Neutrophil (primary cell): ENCODE measurements at regions not wholly inside any gene's neighbourhood (a gene's known extent, or its start where the extent isn't known, plus 50 kb on each side); places are given as distances from the start of the nearest gene placed in this dataset.

ENCODE experiments used
- H3K27ac ChIP-seq: fragments of 200-600 bp; sonication (generic); 2 replicates; pipeline ENCODE4 v1.5.1; 2016; ENCODE audit warnings: mild to moderate bottlenecking, moderate library complexity
- H3K27me3 ChIP-seq: fragments of 200-600 bp; sonication (generic); 2 replicates; pipeline ENCODE4 v1.6.0; 2016; ENCODE audit warnings: mild to moderate bottlenecking
- H3K36me3 ChIP-seq: fragments of 200-600 bp; sonication (generic); 2 replicates; pipeline ENCODE4 v1.5.1; 2017
- H3K4me1 ChIP-seq, 2 experiments: fragments of 200-600 bp in 1 of 2; sonication (generic) in 1 of 2; 1 replicate in 1 of 2; 2 replicates in 1 of 2; pipeline versions ENCODE4 v1.5.1 to v1.6.1; 2013 to 2016; ENCODE audit warnings: low read depth in 1 of 2, low read length in 1 of 2, mild to moderate bottlenecking in 1 of 2, moderate library complexity in 1 of 2; ENCODE audit not compliant: control insufficient read depth in 1 of 2, insufficient read depth in 1 of 2
- H3K4me3 ChIP-seq, 2 experiments: fragments of 200-600 bp in 1 of 2; sonication (generic) in 1 of 2; 1 replicate in 1 of 2; 2 replicates in 1 of 2; pipeline ENCODE4 v1.5.1; 2013 to 2016; ENCODE audit warnings: low read depth in 1 of 2, low read length in 1 of 2, mild to moderate bottlenecking in 1 of 2, moderate library complexity in 1 of 2
- H3K9me3 ChIP-seq: fragments of 200-600 bp; sonication (generic); 2 replicates; pipeline ENCODE4 v1.5.1; 2016
- TF ChIP-seq, protein P1 (sequence below): fragments of 200-600 bp; sonication (generic); IDR thresholded peaks from 2 replicates; pipeline ENCODE4 v1.5.1; 2016; ENCODE audit warnings: antibody characterized with exemption

DNA sequence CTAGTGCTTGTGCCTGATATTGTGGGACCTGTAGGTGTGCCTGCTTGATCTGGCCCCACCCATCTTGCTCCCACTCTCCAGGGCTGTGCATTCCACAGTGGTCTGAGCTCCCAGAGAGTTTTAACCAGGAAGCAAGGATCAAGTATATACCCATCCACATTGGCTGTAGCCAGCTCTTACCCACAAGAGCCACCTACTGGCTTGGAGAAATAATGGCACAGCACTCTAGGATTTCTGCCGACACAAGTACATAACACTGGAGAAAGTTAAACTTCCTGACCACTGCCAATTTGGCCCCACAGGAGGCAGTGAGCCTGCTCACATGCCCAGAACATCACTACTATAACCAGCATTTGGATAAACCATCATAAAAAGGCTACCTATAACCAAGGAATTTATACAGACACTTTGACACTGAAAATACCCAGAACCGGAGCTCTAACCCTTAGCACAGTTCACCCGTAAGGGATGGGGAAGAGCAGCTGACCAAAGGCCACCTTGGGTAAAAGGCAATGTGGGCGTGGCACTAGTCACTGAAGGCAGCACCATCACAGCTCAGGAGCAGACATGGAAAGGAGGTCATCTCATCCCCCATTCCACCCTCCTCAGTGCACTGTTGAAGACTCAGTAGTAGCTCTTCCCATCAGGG, 440.4 kb downstream of the BTBD3 start:
- Histone ChIP-seq H3K4me3 (no peak overlapping the region), H3K36me3 (no peaks in the 10 kb centered on the region), H3K27me3 (no peaks in the 10 kb centered on the region), H3K9me3 (no peaks in the 10 kb centered on the region), H3K27ac (no peak overlapping the region), H3K4me1 (no peaks in the 10 kb centered on the region)
- TF ChIP-seq, protein P1, sequence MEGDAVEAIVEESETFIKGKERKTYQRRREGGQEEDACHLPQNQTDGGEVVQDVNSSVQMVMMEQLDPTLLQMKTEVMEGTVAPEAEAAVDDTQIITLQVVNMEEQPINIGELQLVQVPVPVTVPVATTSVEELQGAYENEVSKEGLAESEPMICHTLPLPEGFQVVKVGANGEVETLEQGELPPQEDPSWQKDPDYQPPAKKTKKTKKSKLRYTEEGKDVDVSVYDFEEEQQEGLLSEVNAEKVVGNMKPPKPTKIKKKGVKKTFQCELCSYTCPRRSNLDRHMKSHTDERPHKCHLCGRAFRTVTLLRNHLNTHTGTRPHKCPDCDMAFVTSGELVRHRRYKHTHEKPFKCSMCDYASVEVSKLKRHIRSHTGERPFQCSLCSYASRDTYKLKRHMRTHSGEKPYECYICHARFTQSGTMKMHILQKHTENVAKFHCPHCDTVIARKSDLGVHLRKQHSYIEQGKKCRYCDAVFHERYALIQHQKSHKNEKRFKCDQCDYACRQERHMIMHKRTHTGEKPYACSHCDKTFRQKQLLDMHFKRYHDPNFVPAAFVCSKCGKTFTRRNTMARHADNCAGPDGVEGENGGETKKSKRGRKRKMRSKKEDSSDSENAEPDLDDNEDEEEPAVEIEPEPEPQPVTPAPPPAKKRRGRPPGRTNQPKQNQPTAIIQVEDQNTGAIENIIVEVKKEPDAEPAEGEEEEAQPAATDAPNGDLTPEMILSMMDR, result no peak

DNA sequence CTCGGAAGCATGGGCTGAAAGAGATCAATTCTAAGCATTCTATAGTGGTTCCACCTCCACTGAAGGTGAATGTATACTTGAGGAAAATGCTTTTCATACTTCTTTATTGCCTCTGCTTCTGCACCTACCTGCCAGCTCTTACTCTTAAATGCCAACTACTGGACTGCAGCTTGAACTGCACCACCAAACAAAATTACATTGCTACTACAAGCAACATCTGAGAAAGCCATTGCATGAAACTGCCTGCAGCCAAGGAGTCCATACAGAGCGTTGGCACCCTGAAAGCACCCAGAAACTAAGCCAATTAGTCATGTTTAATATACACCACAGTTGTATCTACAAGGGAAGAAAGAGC, 440.9 kb downstream of the BTBD3 start:
- H3K36me3 ChIP-seq, result no peaks in the 10 kb centered on the region
- no peaks in the 10 kb centered on the region for H3K27me3 ChIP-seq
- no peaks in the 10 kb centered on the region for H3K4me1 ChIP-seq
- no peak overlapping the region for H3K4me3 ChIP-seq
- H3K9me3 ChIP-seq, result no peaks in the 10 kb centered on the region
- TF ChIP-seq, protein P1, result no peak
- H3K27ac ChIP-seq, result no peak overlapping the region

DNA sequence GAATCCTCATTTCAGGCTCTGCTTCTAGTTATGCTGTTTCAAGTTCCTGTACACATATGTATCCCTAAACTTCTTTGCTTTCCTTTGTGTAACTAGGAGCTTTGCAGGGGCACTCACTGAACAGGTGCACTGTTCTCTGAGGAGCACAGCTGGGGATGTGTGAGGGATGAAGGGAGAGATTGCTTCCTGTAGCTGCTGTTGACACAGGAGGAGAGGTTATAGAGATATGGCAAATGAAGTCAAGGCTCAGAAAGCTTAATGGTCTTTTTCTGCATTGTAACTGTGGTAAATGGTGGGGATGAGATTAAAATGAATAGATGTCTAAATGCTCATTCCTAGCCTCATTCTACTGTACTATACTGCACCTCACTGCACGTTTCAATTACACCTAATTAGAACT, 454.3 kb downstream of the BTBD3 start:
- no peak overlapping the region for H3K27ac ChIP-seq

DNA sequence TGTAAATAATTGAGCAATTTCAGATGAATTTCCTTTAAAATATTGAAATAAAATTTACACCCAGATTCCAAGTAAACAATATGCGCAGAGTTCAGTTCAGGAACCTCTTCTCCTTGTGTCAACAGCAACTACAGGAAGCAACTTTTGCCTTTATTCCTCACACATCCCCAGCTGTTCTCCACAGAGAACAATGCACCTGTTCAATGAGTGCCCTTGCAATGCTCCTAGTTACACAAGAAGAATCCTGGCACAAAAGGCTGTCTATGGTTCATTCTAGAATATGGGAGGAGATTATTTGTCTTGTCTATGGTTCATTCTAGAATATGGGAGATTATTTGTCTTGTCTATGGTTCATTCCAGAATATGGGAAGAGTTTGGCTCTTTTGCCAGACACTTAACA, 454.9 kb downstream of the BTBD3 start:
- Histone ChIP-seq H3K4me1 (no peaks in the 10 kb centered on the region), H3K9me3 (no peaks in the 10 kb centered on the region), H3K4me3 (no peak overlapping the region), H3K27ac (no peak overlapping the region), H3K36me3 (no peaks in the 10 kb centered on the region), H3K27me3 (no peaks in the 10 kb centered on the region)
- TF ChIP-seq, protein P1, result no peak

More for the DNA sequence above, 454.3 kb downstream of the BTBD3 start:
- H3K27me3 ChIP-seq, result no peaks in the 10 kb centered on the region
- no peak overlapping the region for H3K4me3 ChIP-seq
- H3K4me1 ChIP-seq, result no peaks in the 10 kb centered on the region
- TF ChIP-seq, protein P1, result no peak
- H3K9me3 ChIP-seq, result no peaks in the 10 kb centered on the region
- H3K36me3 ChIP-seq, result no peaks in the 10 kb centered on the region

DNA sequence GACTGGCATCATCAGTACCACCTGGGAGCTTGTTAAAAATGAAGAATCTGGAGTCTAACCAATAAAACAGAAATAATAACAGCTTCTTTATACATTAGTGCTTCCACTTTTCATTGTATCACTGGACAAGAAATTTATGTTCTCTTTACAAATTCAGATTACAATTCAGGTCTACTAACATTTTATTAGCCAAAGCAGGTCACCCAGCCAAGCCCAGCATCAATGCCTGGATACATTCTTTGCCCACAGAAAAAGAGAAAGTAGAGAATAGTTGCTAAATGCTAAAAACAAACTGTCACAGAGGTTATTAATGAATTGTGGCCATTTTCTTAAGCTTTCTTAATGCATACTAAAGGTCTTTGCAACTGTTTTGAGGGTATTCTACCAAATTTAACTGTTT, 458.3 kb downstream of the BTBD3 start:
- TF ChIP-seq, protein P1, result no peak

More for the DNA sequence above, 458.3 kb downstream of the BTBD3 start:
- Histone ChIP-seq H3K4me3 (no peak overlapping the region), H3K27ac (no peak overlapping the region), H3K27me3 (no peaks in the 10 kb centered on the region), H3K9me3 (no peaks in the 10 kb centered on the region), H3K36me3 (no peaks in the 10 kb centered on the region), H3K4me1 (no peaks in the 10 kb centered on the region)
